ENCODE measurements at regions not wholly inside any gene's neighbourhood (a gene's known extent, or its start where the extent isn't known, plus 50 kb on each side); places are given as distances from the start of the nearest gene placed in this dataset.

DNA sequence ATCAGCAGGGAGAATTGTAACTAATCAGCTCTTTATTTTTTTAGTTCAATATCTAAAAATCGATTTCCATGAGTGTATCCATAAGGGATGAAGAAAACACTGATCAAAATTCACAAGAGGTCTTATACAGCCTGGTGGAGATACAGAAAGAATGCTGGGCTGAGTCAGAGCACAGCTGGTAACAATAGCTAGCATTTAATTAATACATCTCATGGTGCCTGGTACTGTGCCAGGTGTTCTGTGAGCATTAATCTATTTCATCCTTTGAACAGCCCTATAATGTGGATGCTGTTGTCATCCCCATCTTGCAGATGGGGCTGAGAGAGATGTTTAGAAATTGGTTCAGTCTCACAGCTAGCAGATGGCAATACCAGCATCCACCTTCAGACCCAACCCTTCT lies 250.9 kb upstream of the RPS6KA3 start:
- ChIA-PET POLR2A (no interaction called here), CTCF (interaction anchor here (2.3 kb wide), 1 partner anchor 10 kb away, joined by 13 read pairs; no protein-coding TSS in a partner anchor), RAD21 (ENCODE audit: low non-redundant PET in 1 of 2, low total read pairs in 2 of 2, uncharacterized antibody in 2 of 2, unreplicated experiment in 2 of 2) (no interaction called here)
- H3K27me3 ChIP-seq (ENCODE audit: insufficient read depth, low read length) = no peaks in the 10 kb centered on the region
- H3K9ac ChIP-seq (ENCODE audit: low read length) = no peak overlapping the region
- H3K9me2 ChIP-seq (ENCODE audit: insufficient read depth) = no peaks in the 10 kb centered on the region
- DNase-seq (ENCODE audit: low read depth, low spot score) = no peak
- peak overlapping the region; percentile 57; the same call in 1 of the 2 replicates for H3K4me2 ChIP-seq (ENCODE audit: low read length)
- no peak overlapping the region for H3K27ac ChIP-seq (ENCODE audit: low read depth, low read length)
- peaks cover 0 to 4% of the 10 kb centered on the region in 2 experiments; a peak in 1 of 4 replicates for H3K9me3 ChIP-seq (ENCODE audit: control insufficient read depth in 1 of 2, insufficient read depth in 1 of 2, low read depth in 1 of 2, low read length in 2 of 2)
- TF ChIP-seq, protein P1, sequence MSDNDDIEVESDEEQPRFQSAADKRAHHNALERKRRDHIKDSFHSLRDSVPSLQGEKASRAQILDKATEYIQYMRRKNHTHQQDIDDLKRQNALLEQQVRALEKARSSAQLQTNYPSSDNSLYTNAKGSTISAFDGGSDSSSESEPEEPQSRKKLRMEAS (IDR thresholded peaks at IDR 0.05) = no peak
- TF ChIP-seq JUND (IDR thresholded peaks at IDR 0.05) (no peak), CEBPB (IDR thresholded peaks at IDR 0.05; ENCODE audit: low read depth) (no peak), SIN3A (IDR thresholded peaks at IDR 0.05; ENCODE audit: low read depth) (no peak), SP1 (IDR thresholded peaks at IDR 0.05; ENCODE audit: low read depth) (no peak), CBX3 (IDR thresholded peaks at IDR 0.05; ENCODE audit: low read depth) (no peak), ZFX (IDR thresholded peaks at IDR 0.05) (no peak), YY1 (IDR thresholded peaks at IDR 0.05; ENCODE audit: extremely low read depth, insufficient replicate concordance, low read depth, low read length) (no peak)
- H2AFZ ChIP-seq (ENCODE audit: low read depth, low read length, poor library complexity, severe bottlenecking) = peak overlapping the region; percentile 68
- intact Hi-C loops (cut with micrococcal nuclease) = no loop called here
- no TSS peak for BruUV-seq (replicated peaks)
- no peak overlapping the region for H3K4me3 ChIP-seq (replicated peaks in 1 of 2; ENCODE audit: low read depth in 1 of 2, low read length in 2 of 2)
- ATAC-seq = no peak
- H3K36me3 ChIP-seq (ENCODE audit: control insufficient read depth in 1 of 2, insufficient read depth in 2 of 2, low read length in 2 of 2) = no peaks in the 10 kb centered on the region
- H3K4me1 ChIP-seq (ENCODE audit: control insufficient read depth in 1 of 2, insufficient read depth in 2 of 2, low read length in 2 of 2) = peaks cover 26 to 69% of the 10 kb centered on the region in 2 experiments
- H4K20me1 ChIP-seq (ENCODE audit: insufficient read depth) = no peaks in the 10 kb centered on the region
- no peaks in the 10 kb centered on the region for H3K79me2 ChIP-seq (ENCODE audit: insufficient read depth, low read length)

DNA sequence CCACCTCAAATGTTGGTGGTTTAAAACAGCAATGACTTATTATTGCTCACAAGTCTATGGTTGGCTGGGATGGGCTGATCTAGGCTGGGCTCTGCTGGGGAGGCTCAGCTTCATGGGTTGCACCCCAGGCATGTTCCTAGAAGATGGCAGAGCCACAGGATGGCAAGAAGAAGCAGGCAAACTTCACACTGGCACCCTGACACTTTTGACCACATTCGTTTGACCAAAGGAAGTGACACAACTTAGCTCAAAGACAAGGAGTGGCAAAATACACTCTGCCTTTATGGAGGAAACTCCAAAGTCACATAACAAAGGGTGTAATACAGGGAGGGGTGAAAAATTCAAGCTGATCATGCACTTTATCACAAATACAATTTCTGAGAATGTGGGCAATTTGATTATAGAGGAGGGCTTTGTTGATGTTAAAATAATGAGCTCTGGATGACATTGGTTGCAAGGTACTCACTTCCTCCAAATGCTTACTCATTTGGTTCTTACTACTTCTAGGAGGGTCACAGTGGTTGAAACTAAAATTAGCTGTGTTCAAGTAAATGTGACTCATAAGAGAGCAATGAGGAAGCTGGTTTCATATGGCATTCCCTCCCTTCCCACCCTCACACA lies 249.2 kb upstream of the RPS6KA3 start:
- Histone ChIP-seq H3K9me3 (ENCODE audit: control insufficient read depth in 1 of 2, insufficient read depth in 1 of 2, low read depth in 1 of 2, low read length in 2 of 2) (peaks cover 0 to 4% of the 10 kb centered on the region in 2 experiments; a peak in 1 of 4 replicates), H3K4me1 (ENCODE audit: control insufficient read depth in 1 of 2, insufficient read depth in 2 of 2, low read length in 2 of 2) (peaks cover 26 to 61% of the 10 kb centered on the region in 2 experiments), H3K79me2 (ENCODE audit: insufficient read depth, low read length) (no peaks in the 10 kb centered on the region), H3K27me3 (ENCODE audit: insufficient read depth, low read length) (no peaks in the 10 kb centered on the region), H3K9me2 (ENCODE audit: insufficient read depth) (no peaks in the 10 kb centered on the region), H3K36me3 (ENCODE audit: control insufficient read depth in 1 of 2, insufficient read depth in 2 of 2, low read length in 2 of 2) (no peaks in the 10 kb centered on the region), H3K27ac (ENCODE audit: low read depth, low read length) (peak overlapping the region; percentile 81), H3K9ac (ENCODE audit: low read length) (peak overlapping the region; percentile 43), H3K4me3 (replicated peaks in 1 of 2; ENCODE audit: low read depth in 1 of 2, low read length in 2 of 2) (peak overlapping the region in 1 of 2 experiments; percentile 11; a peak in 1 of 4 replicates), H2AFZ (ENCODE audit: low read depth, low read length, poor library complexity, severe bottlenecking) (no peak overlapping the region), H4K20me1 (ENCODE audit: insufficient read depth) (no peaks in the 10 kb centered on the region), H3K4me2 (ENCODE audit: low read length) (peak overlapping the region; percentile 57)
- intact Hi-C loops (cut with micrococcal nuclease) = no loop called here
- no TSS peak for BruUV-seq (replicated peaks)
- ChIA-PET POLR2A (interaction anchor here (0.6 to 1.1 kb wide), 3 partner anchors 9 to 19 kb away, joined by 3 read pairs; no protein-coding TSS in a partner anchor), CTCF (interaction anchor here (2.3 kb wide), 1 partner anchor 11 kb away, joined by 13 read pairs; no protein-coding TSS in a partner anchor), RAD21 (ENCODE audit: low non-redundant PET in 1 of 2, low total read pairs in 2 of 2, uncharacterized antibody in 2 of 2, unreplicated experiment in 2 of 2) (interaction anchor here in 1 of 2 experiments (0.5 to 0.7 kb wide), 2 partner anchors 65 to 263 kb away, joined by 5 to 6 read pairs; no protein-coding TSS in a partner anchor)
- peak; percentile 81 for ATAC-seq
- DNase-seq (ENCODE audit: low read depth, low spot score) = peak; percentile 73
- TF ChIP-seq SIN3A (IDR thresholded peaks at IDR 0.05; ENCODE audit: low read depth) (peak; percentile 54; the same call in 1 of the 2 replicates), CBX3 (IDR thresholded peaks at IDR 0.05; ENCODE audit: low read depth) (peak; percentile 31), ELF1 (IDR thresholded peaks at IDR 0.05; ENCODE audit: borderline replicate concordance, low read depth) (peak; percentile 80), EZH2phosphoT487 (IDR thresholded peaks at IDR 0.05; ENCODE audit: borderline replicate concordance) (no peak), POLR2AphosphoS5 (IDR thresholded peaks at IDR 0.05; ENCODE audit: low read depth, low read length) (0 out of 2 replicates have a peak, but pooled peaks have one; percentile 32), RAD21 (IDR thresholded peaks at IDR 0.05; ENCODE audit: low read depth) (peak; percentile 14; the same call in 1 of the 2 replicates), CEBPB (IDR thresholded peaks at IDR 0.05; ENCODE audit: low read depth) (peak; percentile 68), EZH2 (IDR thresholded peaks at IDR 0.05) (no peak)
- TF ChIP-seq, protein P1 (IDR thresholded peaks at IDR 0.05) = 0 out of 2 replicates have a peak, but pooled peaks have one; percentile 43
- TF ChIP-seq, protein P2, sequence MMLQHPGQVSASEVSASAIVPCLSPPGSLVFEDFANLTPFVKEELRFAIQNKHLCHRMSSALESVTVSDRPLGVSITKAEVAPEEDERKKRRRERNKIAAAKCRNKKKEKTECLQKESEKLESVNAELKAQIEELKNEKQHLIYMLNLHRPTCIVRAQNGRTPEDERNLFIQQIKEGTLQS (IDR thresholded peaks at IDR 0.05) = peak; percentile 60; the same call in 1 of the 2 replicates
- TF ChIP-seq, protein P3, sequence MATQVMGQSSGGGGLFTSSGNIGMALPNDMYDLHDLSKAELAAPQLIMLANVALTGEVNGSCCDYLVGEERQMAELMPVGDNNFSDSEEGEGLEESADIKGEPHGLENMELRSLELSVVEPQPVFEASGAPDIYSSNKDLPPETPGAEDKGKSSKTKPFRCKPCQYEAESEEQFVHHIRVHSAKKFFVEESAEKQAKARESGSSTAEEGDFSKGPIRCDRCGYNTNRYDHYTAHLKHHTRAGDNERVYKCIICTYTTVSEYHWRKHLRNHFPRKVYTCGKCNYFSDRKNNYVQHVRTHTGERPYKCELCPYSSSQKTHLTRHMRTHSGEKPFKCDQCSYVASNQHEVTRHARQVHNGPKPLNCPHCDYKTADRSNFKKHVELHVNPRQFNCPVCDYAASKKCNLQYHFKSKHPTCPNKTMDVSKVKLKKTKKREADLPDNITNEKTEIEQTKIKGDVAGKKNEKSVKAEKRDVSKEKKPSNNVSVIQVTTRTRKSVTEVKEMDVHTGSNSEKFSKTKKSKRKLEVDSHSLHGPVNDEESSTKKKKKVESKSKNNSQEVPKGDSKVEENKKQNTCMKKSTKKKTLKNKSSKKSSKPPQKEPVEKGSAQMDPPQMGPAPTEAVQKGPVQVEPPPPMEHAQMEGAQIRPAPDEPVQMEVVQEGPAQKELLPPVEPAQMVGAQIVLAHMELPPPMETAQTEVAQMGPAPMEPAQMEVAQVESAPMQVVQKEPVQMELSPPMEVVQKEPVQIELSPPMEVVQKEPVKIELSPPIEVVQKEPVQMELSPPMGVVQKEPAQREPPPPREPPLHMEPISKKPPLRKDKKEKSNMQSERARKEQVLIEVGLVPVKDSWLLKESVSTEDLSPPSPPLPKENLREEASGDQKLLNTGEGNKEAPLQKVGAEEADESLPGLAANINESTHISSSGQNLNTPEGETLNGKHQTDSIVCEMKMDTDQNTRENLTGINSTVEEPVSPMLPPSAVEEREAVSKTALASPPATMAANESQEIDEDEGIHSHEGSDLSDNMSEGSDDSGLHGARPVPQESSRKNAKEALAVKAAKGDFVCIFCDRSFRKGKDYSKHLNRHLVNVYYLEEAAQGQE (IDR thresholded peaks at IDR 0.05; ENCODE audit: low read depth) = no peak
